ENCODE measurements at regions not wholly inside any gene's neighbourhood (a gene's known extent, or its start where the extent isn't known, plus 50 kb on each side); places are given as distances from the start of the nearest gene placed in this dataset.

- TF ChIP-seq CTCF (IDR thresholded peaks at IDR 0.05; ENCODE audit: low read depth, low read length, poor library complexity, severe bottlenecking) (no peak), EZH2phosphoT487 (IDR thresholded peaks at IDR 0.05; ENCODE audit: borderline replicate concordance, low read length) (no peak)
Observed at GRCh38 chr14:94921456-94921855, 151.5 kb upstream of the GSC start.

Measured in DOHH2 (cell line).